ENCODE measurements at regions not wholly inside any gene's neighbourhood (a gene's known extent, or its start where the extent isn't known, plus 50 kb on each side); places are given as distances from the start of the nearest gene placed in this dataset.

DNA sequence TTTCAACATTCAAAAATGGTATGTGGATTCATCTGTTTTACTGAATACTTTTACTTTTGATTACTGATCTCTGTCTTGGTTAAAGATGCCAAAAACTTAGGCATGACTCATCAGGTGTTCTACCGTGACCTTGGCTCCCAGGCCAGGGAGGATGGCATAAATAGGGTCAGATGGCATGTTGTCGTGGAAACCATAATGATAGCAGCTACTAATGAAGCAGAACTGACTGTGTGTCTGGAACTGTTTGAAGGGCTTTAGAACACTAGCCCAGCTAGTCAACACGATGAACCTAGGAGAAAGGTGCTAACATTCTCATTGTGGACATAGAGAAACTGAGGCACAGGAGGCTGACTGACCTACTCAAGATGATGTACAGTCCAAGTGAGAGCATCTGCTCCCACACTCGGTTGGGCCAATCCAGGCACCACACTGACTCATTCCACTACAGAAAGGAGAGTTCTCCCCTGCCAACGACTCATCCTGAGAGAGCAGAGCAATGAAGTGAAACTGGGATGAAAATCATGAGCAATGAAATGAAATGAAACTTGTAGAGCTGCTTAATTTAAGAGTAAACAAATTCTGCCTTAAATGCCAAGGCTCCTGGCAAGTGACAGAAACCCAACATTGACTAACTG, 116.0 kb downstream of the TENT4A start:
- FAIRE-seq (no peak), DNase-seq (ENCODE audit: low read depth in 1 of 2, low spot score in 2 of 2) (no peak)
- CTCF ChIA-PET (ENCODE audit: partially characterized antibody): interaction anchor here (1.2 to 9.2 kb wide), 2 partner anchors 9 to 10 kb away, joined by 5 to 45 read pairs; no protein-coding TSS in a partner anchor
- Histone ChIP-seq H3K4me2 (ENCODE audit: insufficient read depth in 1 of 2, low read depth in 2 of 2, low read length in 2 of 2) (no peak overlapping the region), H3K79me1 (ENCODE audit: low read depth, low read length) (no peaks in the 10 kb centered on the region), H3K23ac (ENCODE audit: insufficient read length) (no peak overlapping the region), H4K91ac (replicated peaks; ENCODE audit: insufficient read length, low read length) (no peak overlapping the region), H3K27me3 (replicated peaks in 1 of 4; ENCODE audit: control insufficient read depth in 3 of 4, extremely low read depth in 1 of 4, insufficient read depth in 3 of 4, low read length in 3 of 4) (peaks cover 0 to 2% (median 0%) of the 10 kb centered on the region in 4 experiments; a peak in 2 of 7 replicates), H3K56ac (replicated peaks; ENCODE audit: insufficient read length, low read depth, low read length) (no peak overlapping the region), H3K9ac (replicated peaks in 1 of 4; ENCODE audit: extremely low read depth in 1 of 4, low read depth in 3 of 4, low read length in 3 of 4) (no peak overlapping the region), H3K27ac (ENCODE audit: low read depth, low read length) (no peak overlapping the region), H3K4me3 (ENCODE audit: extremely low read depth in 1 of 4, insufficient read depth in 2 of 4, low read depth in 3 of 4, low read length in 4 of 4) (no peak overlapping the region), H2AK5ac (ENCODE audit: low read depth, low read length) (no peak overlapping the region), H2BK5ac (ENCODE audit: low read depth, low read length) (no peak overlapping the region), H2BK15ac (ENCODE audit: low read length) (no peak overlapping the region), H2BK120ac (replicated peaks; ENCODE audit: low read depth, low read length) (no peak overlapping the region), H3K36me3 (ENCODE audit: control insufficient read depth in 2 of 4, insufficient read depth in 4 of 4, low read length in 3 of 4) (no peaks in the 10 kb centered on the region; a peak in 1 of 8 replicates), H4K5ac (ENCODE audit: insufficient read length, low read depth, low read length) (no peak overlapping the region), H4K8ac (ENCODE audit: extremely low read depth, insufficient read depth, low read length) (no peak overlapping the region), H2BK20ac (ENCODE audit: low read length) (no peak overlapping the region), H3K79me2 (ENCODE audit: control insufficient read depth in 1 of 2, insufficient read depth in 2 of 2, low read length in 2 of 2) (no peaks in the 10 kb centered on the region), H3K14ac (ENCODE audit: insufficient read length) (no peak overlapping the region), H2BK12ac (ENCODE audit: low read depth, low read length) (no peak overlapping the region), H4K20me1 (replicated peaks in 1 of 2; ENCODE audit: control insufficient read depth in 1 of 2, insufficient read depth in 2 of 2, low read length in 2 of 2) (peaks cover 0 to 5% of the 10 kb centered on the region in 2 experiments), H3K4ac (replicated peaks; ENCODE audit: insufficient read length, low read depth, low read length) (no peak overlapping the region), H3K4me1 (replicated peaks in 1 of 4; ENCODE audit: control insufficient read depth in 3 of 4, insufficient read depth in 4 of 4, low read length in 3 of 4) (no peaks in the 10 kb centered on the region), H2AFZ (ENCODE audit: low read length) (no peak overlapping the region), H3K23me2 (ENCODE audit: low read depth, low read length) (peaks cover 2% of the 10 kb centered on the region; the same call in 1 of the 2 replicates), H3K9me3 (ENCODE audit: insufficient read depth in 2 of 2, low read depth in 1 of 2, low read length in 1 of 2) (peaks cover 6 to 7% of the 10 kb centered on the region in 2 experiments; a peak in 3 of 4 replicates), H3K18ac (ENCODE audit: extremely low read depth, low read length) (no peak overlapping the region)
- POLR2A ChIA-PET (ENCODE audit: partially characterized antibody): no interaction called here
- WGBS, 2 experiments (ENCODE audit: extremely low coverage in 1 of 2, insufficient coverage in 1 of 2, insufficient read length in 1 of 2, insufficient replicate concordance in 2 of 2, low coverage in 1 of 2, low lambda C conversion rate in 2 of 2, missing lambda C conversion rate in 1 of 2): 92% methylated on average over 5 of the region's 5 CpGs; no CpG with 5 or more reads in 1 of the 2 experiments
- TF ChIP-seq PHF8 (conservative IDR thresholded peaks at IDR 0.05; ENCODE audit: low read depth, low read length): no peak
- no peak for TF ChIP-seq YY1 (IDR thresholded peaks at IDR 0.05; ENCODE audit: low read depth, low read length)
- no peak for TF ChIP-seq HDAC6 (IDR thresholded peaks at IDR 0.05; ENCODE audit: low read depth, low read length)
- TF ChIP-seq JUN (IDR thresholded peaks at IDR 0.05; ENCODE audit: low read depth, low read length): no peak
- TF ChIP-seq RBBP5 (IDR thresholded peaks at IDR 0.05; ENCODE audit: borderline replicate concordance, low read depth, low read length): no peak
- no peak for TF ChIP-seq GABPA (IDR thresholded peaks at IDR 0.05; ENCODE audit: borderline replicate concordance, insufficient read depth, low read length)
- TF ChIP-seq TEAD4 (IDR thresholded peaks at IDR 0.05; ENCODE audit: low read depth, low read length): no peak
- TF ChIP-seq, protein P1, sequence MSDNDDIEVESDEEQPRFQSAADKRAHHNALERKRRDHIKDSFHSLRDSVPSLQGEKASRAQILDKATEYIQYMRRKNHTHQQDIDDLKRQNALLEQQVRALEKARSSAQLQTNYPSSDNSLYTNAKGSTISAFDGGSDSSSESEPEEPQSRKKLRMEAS (IDR thresholded peaks at IDR 0.05): no peak
- TF ChIP-seq, protein P2, sequence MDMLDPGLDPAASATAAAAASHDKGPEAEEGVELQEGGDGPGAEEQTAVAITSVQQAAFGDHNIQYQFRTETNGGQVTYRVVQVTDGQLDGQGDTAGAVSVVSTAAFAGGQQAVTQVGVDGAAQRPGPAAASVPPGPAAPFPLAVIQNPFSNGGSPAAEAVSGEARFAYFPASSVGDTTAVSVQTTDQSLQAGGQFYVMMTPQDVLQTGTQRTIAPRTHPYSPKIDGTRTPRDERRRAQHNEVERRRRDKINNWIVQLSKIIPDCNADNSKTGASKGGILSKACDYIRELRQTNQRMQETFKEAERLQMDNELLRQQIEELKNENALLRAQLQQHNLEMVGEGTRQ (IDR thresholded peaks at IDR 0.05; ENCODE audit: low read length): no peak
- no peak for TF ChIP-seq TAF7 (optimal IDR thresholded peaks at IDR 0.05; ENCODE audit: borderline replicate concordance, low read depth, low read length)
- TF ChIP-seq BACH1 (IDR thresholded peaks at IDR 0.05; ENCODE audit: low read length): no peak

Measured in H1 (cell line).